ENCODE measurements at regions not wholly inside any gene's neighbourhood (a gene's known extent, or its start where the extent isn't known, plus 50 kb on each side); places are given as distances from the start of the nearest gene placed in this dataset.

- TF ChIP-seq RARB (CRISPR knock-in tag; IDR thresholded peaks at IDR 0.05): no peak
- no peak for TF ChIP-seq OSR1 (CRISPR knock-in tag; IDR thresholded peaks at IDR 0.05)
- TF ChIP-seq ZFP3 (CRISPR knock-in tag; IDR thresholded peaks at IDR 0.05): no peak
- TF ChIP-seq CSDC2 (CRISPR knock-in tag; IDR thresholded peaks at IDR 0.05): no peak
- TF ChIP-seq PPARA (CRISPR knock-in tag; IDR thresholded peaks at IDR 0.05; ENCODE audit: borderline replicate concordance): no peak
- TF ChIP-seq ARNTL (CRISPR knock-in tag; IDR thresholded peaks at IDR 0.05; ENCODE audit: borderline replicate concordance, low read depth): no peak
- TF ChIP-seq ISL1 (CRISPR knock-in tag; IDR thresholded peaks at IDR 0.05): no peak
- TF ChIP-seq CSRNP3 (CRISPR knock-in tag; IDR thresholded peaks at IDR 0.05): no peak
- TF ChIP-seq POU6F1 (CRISPR knock-in tag; IDR thresholded peaks at IDR 0.05; ENCODE audit: borderline replicate concordance, low read depth): no peak
- TF ChIP-seq ZNF70 (CRISPR knock-in tag; IDR thresholded peaks at IDR 0.05): no peak
- TF ChIP-seq ZFP30 (CRISPR knock-in tag; IDR thresholded peaks at IDR 0.05): no peak
- TF ChIP-seq ZNF8 (CRISPR knock-in tag; IDR thresholded peaks at IDR 0.05): no peak
- TF ChIP-seq BACH2 (CRISPR knock-in tag; IDR thresholded peaks at IDR 0.05; ENCODE audit: borderline replicate concordance): no peak
- TF ChIP-seq SNAI2 (CRISPR knock-in tag; IDR thresholded peaks at IDR 0.05): no peak
- TF ChIP-seq ESRRG (CRISPR knock-in tag; IDR thresholded peaks at IDR 0.05): no peak
- TF ChIP-seq CREB5 (CRISPR knock-in tag; IDR thresholded peaks at IDR 0.05; ENCODE audit: low read depth): no peak
- ATAC-seq: no peak
These were observed 227.2 kb upstream of the TMEM161B start for GRCh38 chr5:88495810-88496209.

- TF ChIP-seq TOX (CRISPR knock-in tag; IDR thresholded peaks at IDR 0.05; ENCODE audit: borderline replicate concordance): no peak
- ATAC-seq: no peak
These were observed 222.2 kb upstream of the TMEM161B start for GRCh38 chr5:88490874-88491273.

GRCh38 chr5:88489364-88489763, 220.7 kb upstream of the TMEM161B start:
- TF ChIP-seq ZC3H10 (CRISPR knock-in tag; IDR thresholded peaks at IDR 0.05): no peak
- TF ChIP-seq POU6F1 (CRISPR knock-in tag; IDR thresholded peaks at IDR 0.05; ENCODE audit: borderline replicate concordance, low read depth): no peak
- no peak for TF ChIP-seq ZNF70 (CRISPR knock-in tag; IDR thresholded peaks at IDR 0.05)
- TF ChIP-seq RARB (CRISPR knock-in tag; IDR thresholded peaks at IDR 0.05): no peak
- TF ChIP-seq CSDC2 (CRISPR knock-in tag; IDR thresholded peaks at IDR 0.05): no peak
- no peak for TF ChIP-seq GLIS3 (CRISPR knock-in tag; IDR thresholded peaks at IDR 0.05)
- ATAC-seq: no peak

GRCh38 chr5:88488561-88488960, 219.9 kb upstream of the TMEM161B start:
- TF ChIP-seq PPARA (CRISPR knock-in tag; IDR thresholded peaks at IDR 0.05; ENCODE audit: borderline replicate concordance): no peak
- no peak for TF ChIP-seq RARB (CRISPR knock-in tag; IDR thresholded peaks at IDR 0.05)
- no peak for TF ChIP-seq GLIS3 (CRISPR knock-in tag; IDR thresholded peaks at IDR 0.05)
- TF ChIP-seq ZC3H10 (CRISPR knock-in tag; IDR thresholded peaks at IDR 0.05): no peak
- no peak for TF ChIP-seq PATZ1 (CRISPR knock-in tag; IDR thresholded peaks at IDR 0.05; ENCODE audit: borderline replicate concordance)
- no peak for TF ChIP-seq SNAI2 (CRISPR knock-in tag; IDR thresholded peaks at IDR 0.05)
- no peak for TF ChIP-seq ZFP3 (CRISPR knock-in tag; IDR thresholded peaks at IDR 0.05)
- TF ChIP-seq ARNTL (CRISPR knock-in tag; IDR thresholded peaks at IDR 0.05; ENCODE audit: borderline replicate concordance, low read depth): no peak
- no peak for TF ChIP-seq TCF4 (CRISPR knock-in tag; IDR thresholded peaks at IDR 0.05; ENCODE audit: borderline replicate concordance)
- no peak for TF ChIP-seq ZFP30 (CRISPR knock-in tag; IDR thresholded peaks at IDR 0.05)
- TF ChIP-seq CSDC2 (CRISPR knock-in tag; IDR thresholded peaks at IDR 0.05): no peak
- no peak for TF ChIP-seq OSR1 (CRISPR knock-in tag; IDR thresholded peaks at IDR 0.05)
- ATAC-seq: no peak
